GM12878 (cell line): ENCODE measurements at regions not wholly inside any gene's neighbourhood (a gene's known extent, or its start where the extent isn't known, plus 50 kb on each side); places are given as distances from the start of the nearest gene placed in this dataset.

Source experiments
- ATAC-seq: fragments of 200-7000 bp; cut with Tn5 transposase; 3 replicates; pipeline ENCODE4 v1.9.1; 2020; ENCODE audit warnings: mild to moderate bottlenecking, moderate library complexity
- BruUV-seq: library from RNA; stranded (reverse); fragments of 400-500 nt; replicated peaks from 2 replicates; lab custom pipeline; 2021; lab: Mats Ljungman, UMichigan
- CTCF ChIA-PET: fragments of 300-600 bp; sonication (Branson Sonifier 250); formaldehyde crosslinking; extraction: SDS; loops from one replicate; lab custom pipeline; 2021; ENCODE audit warnings: inconsistent platforms; lab: Yijun Ruan, JAX
- POLR2A ChIA-PET: fragments of 350-600 bp; formaldehyde crosslinking; extraction: SDS; loops from one replicate; lab custom pipeline; 2021; ENCODE audit warnings: inconsistent platforms; lab: Charles Lee
- RAD21 ChIA-PET: fragments of 300-600 bp; sonication (Branson Sonifier 250); formaldehyde crosslinking; loops from one replicate; lab custom pipeline; 2023; ENCODE audit warnings: antibody characterized with exemption; ENCODE audit not compliant: unreplicated experiment; lab: Charles Lee
- SMC1A ChIA-PET: fragments of 300-600 bp; sonication (Branson Sonifier 250); formaldehyde crosslinking; loops from one replicate; lab custom pipeline; 2023; ENCODE audit not compliant: unreplicated experiment, uncharacterized antibody; lab: Charles Lee
- DNase-seq: peaks from one replicate; pipeline ENCODE4 v3.0.0-alpha.2; 2011; ENCODE audit warnings: low read depth, low spot score
- FAIRE-seq: peaks from 3 replicates; lab custom pipeline; 2011; peaks lifted over from hg19 to GRCh38; lab: Jason Lieb, UNC
- H2AFZ ChIP-seq: 2 replicates; pipeline ENCODE4 v1.6.0; 2011; ENCODE audit warnings: low read depth, low read length, control low read depth; ENCODE audit not compliant: control insufficient read depth
- H3K27ac ChIP-seq: 2 replicates; pipeline ENCODE4 v1.5.1; 2011; ENCODE audit warnings: control low read depth; ENCODE audit not compliant: control insufficient read depth, insufficient read depth
- H3K27me3 ChIP-seq, 2 experiments: replicated peaks in 1 of 2; 2 replicates each; pipeline versions ENCODE4 v1.6.0 to v1.6.1; 2011; ENCODE audit warnings: low read length in 1 of 2; ENCODE audit not compliant: control insufficient read depth in 2 of 2, insufficient read depth in 2 of 2
- H3K36me3 ChIP-seq, 2 experiments: 2 replicates each; pipeline ENCODE4 v1.5.1; 2011; ENCODE audit warnings: low read length in 1 of 2; ENCODE audit not compliant: control insufficient read depth in 2 of 2, insufficient read depth in 2 of 2
- H3K4me1 ChIP-seq: 2 replicates; pipeline ENCODE4 v1.6.1; 2011; ENCODE audit warnings: mild to moderate bottlenecking, low read length, moderate library complexity, mixed read lengths; ENCODE audit not compliant: control insufficient read depth, insufficient read depth
- H3K4me2 ChIP-seq: 2 replicates; pipeline ENCODE4 v1.6.0; 2011; ENCODE audit warnings: control low read depth; ENCODE audit not compliant: control insufficient read depth, insufficient read depth
- H3K4me3 ChIP-seq: fragments of 200-600 bp; sonication (generic); 2 replicates; pipeline ENCODE4 v1.5.1; 2016
- H3K79me2 ChIP-seq: 2 replicates; pipeline ENCODE4 v1.6.0; 2011; ENCODE audit warnings: low read length; ENCODE audit not compliant: control insufficient read depth, insufficient read depth
- H3K9ac ChIP-seq: 2 replicates; pipeline ENCODE4 v1.8.0; 2011; ENCODE audit warnings: low read length, control low read depth, mixed read lengths; ENCODE audit not compliant: control insufficient read depth, insufficient read depth
- H3K9me3 ChIP-seq: replicated peaks from 3 replicates; pipeline ENCODE4 v1.5.1; 2011; ENCODE audit warnings: mild to moderate bottlenecking, low read length; ENCODE audit not compliant: control insufficient read depth, insufficient read depth
- H4K20me1 ChIP-seq: 2 replicates; pipeline ENCODE4 v1.6.0; 2011; ENCODE audit not compliant: control insufficient read depth, insufficient read depth
- ELK1 ChIP-seq: IDR thresholded peaks from 2 replicates; pipeline ENCODE4 v1.6.1; 2012; ENCODE audit warnings: low read depth, low read length, improper control_type of control experiment
- ETV6 ChIP-seq, 2 experiments: fragments of 450-650 bp in 1 of 2; IDR thresholded peaks in 1 of 2; conservative IDR thresholded peaks in 1 of 2; 2 replicates each; pipeline ENCODE4 v1.6.1; 2014; ENCODE audit warnings: antibody characterized with exemption in 1 of 2, borderline replicate concordance in 1 of 2, low read depth in 1 of 2, mild to moderate bottlenecking in 1 of 2, moderate library complexity in 1 of 2
- HDGF ChIP-seq: fragments of 450-650 bp; IDR thresholded peaks from 2 replicates; pipeline ENCODE4 v1.6.1; 2016; ENCODE audit warnings: antibody characterized with exemption
- KDM1A ChIP-seq: fragments of 200-600 bp; sonication (generic); IDR thresholded peaks from 2 replicates; pipeline ENCODE4 v1.6.1; 2016; ENCODE audit warnings: borderline replicate concordance
- MTA3 ChIP-seq: IDR thresholded peaks from 2 replicates; pipeline ENCODE4 v1.6.1; 2012; ENCODE audit warnings: low read length, inconsistent platforms, borderline replicate concordance
- MYB ChIP-seq: fragments of 150-350 bp; IDR thresholded peaks from 2 replicates; pipeline ENCODE4 v1.6.1; 2014; ENCODE audit warnings: mild to moderate bottlenecking, low read depth, low read length, borderline replicate concordance
- PKNOX1 ChIP-seq: fragments of 450-650 bp; IDR thresholded peaks from 2 replicates; pipeline ENCODE4 v1.6.1; 2016; ENCODE audit warnings: mild to moderate bottlenecking
- SMC3 ChIP-seq: IDR thresholded peaks from 2 replicates; pipeline ENCODE4 v1.6.1; 2011; ENCODE audit warnings: low read length, improper control_type of control experiment, borderline replicate concordance
- STAT3 ChIP-seq: IDR thresholded peaks from 2 replicates; pipeline ENCODE4 v1.6.1; 2011; ENCODE audit warnings: low read depth, low read length, improper control_type of control experiment
- TCF3 ChIP-seq: IDR thresholded peaks from 2 replicates; pipeline ENCODE4 v1.6.1; 2012; ENCODE audit warnings: low read depth, mild to moderate bottlenecking, low read length, borderline replicate concordance; ENCODE audit not compliant: insufficient read depth
- ZNF217 ChIP-seq: fragments of 450-650 bp; IDR thresholded peaks from 2 replicates; pipeline ENCODE4 v1.6.1; 2017; ENCODE audit warnings: antibody characterized with exemption, mild to moderate bottlenecking
- ZNF622 ChIP-seq: fragments of 450-650 bp; IDR thresholded peaks from 2 replicates; pipeline ENCODE4 v1.6.1; 2017; ENCODE audit warnings: mild to moderate bottlenecking, inconsistent platforms
- WGBS: methylation state at CpG from one replicate; pipeline ENCODE4 v1.1.6; 2016; ENCODE audit warnings: low lambda C conversion rate; ENCODE audit not compliant: insufficient replicate concordance, insufficient coverage; ENCODE audit errors: missing lambda C conversion rate; 5-methylcytosine and 5-hydroxymethylcytosine counted together
- in situ Hi-C: fragments of 300-500 bp; cut with MboI; formaldehyde crosslinking; loops from 9 replicates; pipeline ENCODE4 v1.14.3; 2018; ENCODE audit warnings: mixed read lengths
- intact Hi-C: fragments of 100-400 bp; cut with micrococcal nuclease; formaldehyde crosslinking; loops from one replicate; pipeline ENCODE4 v1.14.2; 2022; ENCODE audit not compliant: unreplicated experiment

GRCh38 chr10:61217851-61218565 lies 235.2 kb downstream of the TMEM26 start:
- whole genome bisulfite sequencing: 40% methylated on average over 3 of the region's 3 CpGs
- POLR2A ChIA-PET: no interaction called here
- Histone ChIP-seq H4K20me1 (no peaks in the 10 kb centered on the region), H3K4me3 (no peak overlapping the region), H3K9me3 (no peaks in the 10 kb centered on the region), H3K36me3 (no peaks in the 10 kb centered on the region), H3K27ac (no peak overlapping the region), H3K9ac (no peak overlapping the region), H2AFZ (no peak overlapping the region), H3K4me1 (no peaks in the 10 kb centered on the region), H3K27me3 (no peaks in the 10 kb centered on the region), H3K4me2 (no peak overlapping the region), H3K79me2 (no peaks in the 10 kb centered on the region)
- RAD21 ChIA-PET: no interaction called here
- intact Hi-C loops (no loop called here), in situ Hi-C loops (no loop called here)
- DNase-seq (no peak), FAIRE-seq (no peak), ATAC-seq (no peak)
- no TSS peak for BruUV-seq
- SMC1A ChIA-PET: no interaction called here
- TF ChIP-seq SMC3: no peak
- TF ChIP-seq HDGF: no peak
- no peak for TF ChIP-seq STAT3
- no peak for TF ChIP-seq KDM1A
- TF ChIP-seq ELK1: no peak
- TF ChIP-seq TCF3: no peak
- TF ChIP-seq ETV6 (conservative IDR thresholded peaks at IDR 0.05 in 1 of 2, IDR thresholded peaks at IDR 0.05 in 1 of 2; ENCODE audit: borderline replicate concordance in 1 of 2, low read depth in 1 of 2): no peak
- no peak for TF ChIP-seq PKNOX1
- TF ChIP-seq MYB: no peak
- no peak for TF ChIP-seq MTA3
- no peak for TF ChIP-seq ZNF217
- no peak for TF ChIP-seq ZNF622
- TF ChIP-seq, all 136 proteins: peak for 0
- CTCF ChIA-PET: no interaction called here
